OCI-LY7 (cell line): ENCODE measurements at regions not wholly inside any gene's neighbourhood (a gene's known extent, or its start where the extent isn't known, plus 50 kb on each side); places are given as distances from the start of the nearest gene placed in this dataset.

Experiments used
- BruUV-seq: library from RNA; stranded (reverse); fragments of 400-500 nt; replicated peaks from 2 replicates; lab custom pipeline; 2021; lab: Mats Ljungman, UMichigan
- CTCF ChIA-PET: fragments of 300-600 bp; sonication (Branson Sonifier 250); formaldehyde crosslinking; loops from one replicate; lab custom pipeline; 2022; ENCODE audit warnings: antibody characterized with exemption; ENCODE audit not compliant: unreplicated experiment; lab: Charles Lee
- POLR2A ChIA-PET: fragments of 300-600 bp; sonication (Branson Sonifier 250); formaldehyde crosslinking; loops from one replicate; lab custom pipeline; 2022; ENCODE audit warnings: antibody characterized with exemption; lab: Charles Lee
- DNase-seq: peaks from one replicate; pipeline ENCODE4 v3.0.0-alpha.2; 2015; ENCODE audit warnings: low spot score
- H2AFZ ChIP-seq: fragments of 200-600 bp; sonication (generic), shearing (Covaris generic); 2 replicates; pipeline ENCODE4 v1.6.1; 2014; ENCODE audit warnings: mild to moderate bottlenecking, antibody characterized with exemption, low read length, moderate library complexity
- H3K27ac ChIP-seq: fragments of 200-600 bp; sonication (generic); 2 replicates; pipeline ENCODE4 v1.5.1; 2014; ENCODE audit warnings: mixed run types, low read depth, mild to moderate bottlenecking, moderate library complexity, low read length, inconsistent platforms; ENCODE audit not compliant: poor library complexity, severe bottlenecking
- H3K36me3 ChIP-seq: fragments of 200-600 bp; sonication (generic); 2 replicates; pipeline ENCODE4 v1.6.1; 2014; ENCODE audit warnings: mild to moderate bottlenecking, antibody characterized with exemption, low read length, moderate library complexity, mixed read lengths; ENCODE audit not compliant: insufficient read depth
- H3K4me1 ChIP-seq: fragments of 200-600 bp; sonication (generic); 2 replicates; pipeline ENCODE4 v1.5.1; 2014; ENCODE audit warnings: mild to moderate bottlenecking, low read length; ENCODE audit not compliant: insufficient read depth, poor library complexity, severe bottlenecking
- H3K4me2 ChIP-seq: fragments of 200-600 bp; sonication (generic); 2 replicates; pipeline ENCODE4 v1.6.1; 2014; ENCODE audit warnings: mild to moderate bottlenecking, low read length
- H3K4me3 ChIP-seq: fragments of 200-600 bp; sonication (generic); 2 replicates; pipeline ENCODE4 v1.5.1; 2014; ENCODE audit warnings: mild to moderate bottlenecking, low read depth, low read length; ENCODE audit not compliant: poor library complexity, severe bottlenecking
- H3K79me2 ChIP-seq: fragments of 200-600 bp; sonication (generic); 2 replicates; pipeline ENCODE4 v1.6.1; 2016; ENCODE audit warnings: low read depth, mild to moderate bottlenecking, low read length, moderate library complexity, mixed read lengths; ENCODE audit not compliant: insufficient read depth
- H3K9me2 ChIP-seq: fragments of 200-600 bp; sonication (generic); 2 replicates; pipeline ENCODE4 v1.6.1; 2016; ENCODE audit warnings: mild to moderate bottlenecking, low read length, mixed read lengths; ENCODE audit not compliant: insufficient read depth
- H3K9me3 ChIP-seq: fragments of 200-600 bp; sonication (generic); 2 replicates; pipeline ENCODE4 v1.6.1; 2014; ENCODE audit warnings: mild to moderate bottlenecking, mixed run types, low read length, mixed read lengths
- H4K20me1 ChIP-seq: fragments of 200-600 bp; sonication (generic); 2 replicates; pipeline ENCODE4 v1.6.1; 2014; ENCODE audit warnings: mild to moderate bottlenecking, antibody characterized with exemption, low read length, moderate library complexity, mixed read lengths; ENCODE audit not compliant: insufficient read depth
- CTCF ChIP-seq: fragments of 200-600 bp; sonication (generic); conservative IDR thresholded peaks from 2 replicates; pipeline ENCODE4 v1.5.1; 2014; ENCODE audit warnings: mild to moderate bottlenecking, antibody characterized with exemption, low read length, moderate library complexity, mixed read lengths
- EZH2phosphoT487 ChIP-seq: fragments of 200-600 bp; sonication (generic); IDR thresholded peaks from 2 replicates; pipeline ENCODE4 v1.6.1; 2018; ENCODE audit warnings: low read depth, borderline replicate concordance, mild to moderate bottlenecking, mixed run types, antibody characterized with exemption, low read length, moderate library complexity, mixed read lengths
- intact Hi-C: fragments of 100-400 bp; cut with micrococcal nuclease; formaldehyde crosslinking; loops from one replicate; pipeline ENCODE4 v1.10.0; 2022; ENCODE audit not compliant: unreplicated experiment

DNA sequence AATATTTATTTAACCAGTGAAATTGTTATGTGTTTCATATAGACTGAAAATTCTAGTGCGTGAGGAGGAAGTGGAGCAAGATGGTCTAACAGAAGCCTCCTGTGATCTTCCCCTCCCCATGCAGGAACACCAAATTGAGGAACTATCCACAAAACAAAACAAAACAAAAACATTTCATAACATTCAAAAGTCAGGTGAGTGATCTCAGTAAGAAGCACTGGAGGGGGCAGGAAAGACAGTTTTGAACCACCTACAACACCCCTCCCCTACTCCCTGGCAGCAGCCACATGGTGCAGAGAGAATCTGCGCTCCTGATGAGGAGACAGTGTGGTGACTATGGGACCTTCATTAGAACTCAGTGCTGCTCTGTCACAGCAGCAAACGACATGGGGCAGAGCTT, 221.9 kb upstream of the SEMA3C start:
- H2AFZ ChIP-seq, result no peak overlapping the region
- intact Hi-C loops, result no loop called here
- no peaks in the 10 kb centered on the region for H3K9me2 ChIP-seq
- H3K79me2 ChIP-seq, result no peaks in the 10 kb centered on the region
- no peaks in the 10 kb centered on the region for H3K4me1 ChIP-seq
- DNase-seq, result no peak
- TF ChIP-seq CTCF, result no peak
- TF ChIP-seq EZH2phosphoT487, result no peak
- BruUV-seq, result no TSS peak
- ChIA-PET POLR2A (no interaction called here), CTCF (no interaction called here)
- H4K20me1 ChIP-seq, result no peaks in the 10 kb centered on the region
- no peaks in the 10 kb centered on the region for H3K36me3 ChIP-seq
- H3K27ac ChIP-seq, result no peak overlapping the region
- H3K4me3 ChIP-seq, result no peak overlapping the region
- H3K9me3 ChIP-seq, result no peaks in the 10 kb centered on the region
- H3K4me2 ChIP-seq, result no peak overlapping the region

DNA sequence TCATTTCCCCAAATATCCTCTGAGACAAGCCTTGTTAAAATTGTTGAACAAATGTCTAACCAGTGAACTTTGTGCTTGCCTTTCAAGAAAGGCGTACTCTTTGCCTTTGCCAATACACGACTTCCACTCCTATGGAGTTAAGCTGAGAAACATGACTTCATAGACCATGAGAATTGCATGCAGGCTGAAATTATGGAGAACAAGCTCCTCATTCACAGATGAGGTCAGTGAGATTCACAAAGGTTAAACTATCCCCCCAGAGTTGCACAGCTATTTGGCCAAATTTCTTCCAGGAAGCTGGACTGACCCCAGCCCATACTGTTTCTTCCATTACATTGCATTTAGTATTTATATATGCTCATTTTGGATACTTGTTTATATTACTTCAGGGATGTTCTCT, 221.4 kb upstream of the SEMA3C start:
- no peaks in the 10 kb centered on the region for H3K4me1 ChIP-seq
- no peak overlapping the region for H3K27ac ChIP-seq
- no peaks in the 10 kb centered on the region for H3K9me2 ChIP-seq
- H2AFZ ChIP-seq, result no peak overlapping the region
- no peak overlapping the region for H3K4me2 ChIP-seq
- no TSS peak for BruUV-seq
- no peaks in the 10 kb centered on the region for H4K20me1 ChIP-seq
- ChIA-PET POLR2A (no interaction called here), CTCF (no interaction called here)
- TF ChIP-seq CTCF (no peak), EZH2phosphoT487 (no peak)
- H3K36me3 ChIP-seq, result no peaks in the 10 kb centered on the region
- no peaks in the 10 kb centered on the region for H3K79me2 ChIP-seq
- intact Hi-C loops, result no loop called here
- no peaks in the 10 kb centered on the region for H3K9me3 ChIP-seq
- DNase-seq, result no peak
- H3K4me3 ChIP-seq, result no peak overlapping the region

GRCh38 chr7:81138870-81139269, 220.0 kb upstream of the SEMA3C start:
- intact Hi-C loops, result no loop called here
- Histone ChIP-seq H3K4me2 (no peak overlapping the region), H4K20me1 (no peaks in the 10 kb centered on the region), H3K4me1 (no peaks in the 10 kb centered on the region), H3K9me2 (no peaks in the 10 kb centered on the region), H3K36me3 (no peaks in the 10 kb centered on the region), H3K9me3 (no peaks in the 10 kb centered on the region), H3K4me3 (no peak overlapping the region), H2AFZ (no peak overlapping the region), H3K79me2 (no peaks in the 10 kb centered on the region), H3K27ac (no peak overlapping the region)
- ChIA-PET CTCF (no interaction called here), POLR2A (interaction anchor here (1.1 kb wide), 1 partner anchor 10 kb away, joined by 6 read pairs; no protein-coding TSS in a partner anchor)
- no peak for DNase-seq
- BruUV-seq, result no TSS peak
- TF ChIP-seq CTCF, result no peak
- TF ChIP-seq EZH2phosphoT487, result no peak
